Activated T-cell treated with anti-CD3 and anti-CD28 coated beads, Interleukin-2, amount 50 U/mL, for 48 hours (primary cell): ENCODE measurements at regions not wholly inside any gene's neighbourhood (a gene's known extent, or its start where the extent isn't known, plus 50 kb on each side); places are given as distances from the start of the nearest gene placed in this dataset.
"Not testable (repeated sequence)": the region's sequence is repeated elsewhere in the genome, so short reads cannot be mapped to it uniquely, and the experiment has no call there.

Source experiments
- DNase-seq, 2 experiments: peaks; one replicate each; pipeline ENCODE4 v3.0.0-alpha.2; 2020

- no peak for DNase-seq
These were observed 371.2 kb downstream of the NPHP4 start for GRCh38 chr1:5620997-5621396.

- DNase-seq: no peak
These were observed 371.8 kb downstream of the NPHP4 start for GRCh38 chr1:5620418-5620817.

DNA sequence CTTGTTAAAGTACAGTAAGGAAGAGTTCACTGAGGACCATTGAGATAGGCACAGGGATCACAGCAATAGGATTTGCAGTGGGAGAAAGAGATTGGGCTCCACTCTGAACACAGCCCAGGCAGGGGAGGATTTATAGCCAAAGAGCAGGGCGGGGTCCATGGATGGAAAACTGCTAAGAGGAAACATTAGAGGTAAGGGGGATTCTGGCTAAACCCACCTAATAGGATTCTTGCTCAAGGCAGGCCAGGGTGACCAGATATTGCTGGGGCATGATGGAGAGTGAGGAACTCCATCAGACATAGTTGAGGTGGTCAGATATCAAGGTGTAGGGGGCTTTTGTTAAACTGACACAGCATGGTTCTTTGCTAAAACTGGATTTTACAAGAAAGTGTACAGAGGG is 372.8 kb downstream of the NPHP4 start:
- DNase-seq: no peak

- DNase-seq: no peak
These were observed 374.7 kb downstream of the NPHP4 start for GRCh38 chr1:5617546-5617945.

GRCh38 chr1:5617179-5617520 is 375.1 kb downstream of the NPHP4 start:
- DNase-seq: no peak

DNA sequence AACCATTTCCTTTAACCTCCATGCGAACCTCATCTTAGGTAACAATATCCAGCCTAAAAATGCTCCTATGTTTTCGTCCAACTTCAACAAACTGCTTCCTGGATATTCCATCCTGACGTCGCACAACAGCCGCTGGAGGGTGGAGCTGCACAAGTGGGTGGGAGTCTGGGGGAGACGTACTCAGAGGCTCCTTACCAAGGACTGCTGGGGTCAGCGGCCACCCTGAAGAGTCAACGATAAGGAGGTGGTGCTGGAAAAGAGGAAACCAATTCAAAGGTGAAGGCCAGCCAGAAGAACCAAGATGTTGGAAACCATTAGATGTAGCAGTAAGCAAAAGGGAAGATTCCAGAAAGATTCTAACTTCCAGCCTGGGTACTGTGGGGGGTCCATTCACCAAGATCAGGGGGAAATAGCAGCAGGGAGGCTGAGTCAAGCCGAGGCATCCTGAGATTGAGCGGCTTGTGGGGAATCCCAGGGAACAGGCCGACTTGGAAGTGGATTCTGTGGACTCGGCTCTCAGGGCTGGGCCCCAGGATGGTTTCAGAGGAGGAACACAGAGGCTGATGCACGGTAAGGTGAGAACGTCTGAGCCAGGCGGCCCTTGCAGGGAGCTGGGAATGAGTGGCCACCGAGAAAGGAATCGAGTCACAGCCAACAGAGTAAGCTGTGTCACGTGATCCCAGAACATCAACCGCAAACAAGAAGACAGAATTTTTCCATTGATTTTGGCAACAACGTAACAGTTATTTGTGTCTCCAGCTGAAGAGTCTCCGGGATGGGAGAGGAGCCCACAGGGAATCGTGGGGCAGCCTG is 375.7 kb downstream of the NPHP4 start:
- DNase-seq: no peak

GRCh38 chr1:5615076-5615475 is 377.1 kb downstream of the NPHP4 start:
- DNase-seq: no peak

DNA sequence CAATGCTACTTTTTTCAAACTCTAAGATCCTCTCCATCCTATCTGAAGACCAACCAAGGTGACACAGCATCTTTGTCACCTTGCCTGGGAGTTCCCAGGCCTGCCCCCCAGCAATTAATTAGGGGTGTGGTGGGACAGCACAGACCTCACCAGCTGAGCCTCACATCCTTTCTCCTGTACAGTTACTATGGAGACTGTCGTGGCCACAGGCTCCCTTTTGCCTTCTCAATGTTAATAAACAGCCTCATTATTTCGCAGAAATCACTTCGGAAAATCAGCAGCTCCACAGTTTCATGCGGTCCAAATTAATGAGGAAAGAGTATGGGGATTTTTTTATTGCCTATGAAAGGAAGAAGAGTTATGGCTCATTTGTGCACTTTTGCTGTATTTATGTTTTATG is 378.3 kb downstream of the NPHP4 start:
- no peak for DNase-seq

- DNase-seq: no peak
These were observed 380.4 kb downstream of the NPHP4 start for GRCh38 chr1:5611851-5612250.

GRCh38 chr1:5611431-5611830 is 380.8 kb downstream of the NPHP4 start:
- DNase-seq: no peak

DNA sequence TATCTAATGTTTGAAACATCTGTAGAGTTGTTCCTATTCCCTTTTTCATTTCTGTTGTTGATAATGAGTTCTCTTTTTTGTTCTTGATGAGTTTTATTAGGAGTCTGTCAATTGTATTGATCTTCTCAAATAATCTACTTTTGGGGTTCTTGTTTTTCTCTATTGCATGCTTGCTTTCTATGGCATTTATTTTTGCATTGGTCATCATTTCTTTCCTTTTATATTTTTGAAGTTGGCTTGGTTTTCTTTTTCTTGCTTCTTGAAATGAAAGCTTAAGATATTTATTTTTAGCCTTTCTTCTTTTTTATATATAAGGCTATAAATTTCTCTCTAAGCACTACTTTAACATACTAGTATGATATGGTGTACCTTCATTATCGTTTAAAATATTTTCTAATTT is 381.8 kb downstream of the NPHP4 start:
- no peak for DNase-seq

- DNase-seq: no peak
These were observed 388.7 kb downstream of the NPHP4 start for GRCh38 chr1:5603353-5604104.

DNA sequence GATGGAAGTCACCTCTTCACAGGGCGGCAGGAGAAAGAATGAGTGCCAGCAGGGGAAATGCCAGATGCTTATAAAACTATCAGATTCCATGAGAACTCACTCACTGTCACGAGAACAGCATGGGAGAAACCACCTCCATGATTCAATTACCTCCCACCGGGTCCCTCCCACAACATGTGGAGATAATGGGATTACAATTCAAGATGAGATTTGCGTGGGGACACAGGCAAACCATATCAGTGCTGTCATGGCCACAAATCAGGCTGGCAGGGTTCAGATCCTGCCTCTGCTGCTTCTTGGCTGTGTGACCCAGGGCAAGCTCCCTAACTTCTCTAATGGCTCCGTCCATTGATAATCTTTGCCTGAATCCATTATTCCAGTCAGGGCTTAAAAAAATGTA is 389.5 kb downstream of the NPHP4 start:
- not testable (repeated sequence) for DNase-seq

DNA sequence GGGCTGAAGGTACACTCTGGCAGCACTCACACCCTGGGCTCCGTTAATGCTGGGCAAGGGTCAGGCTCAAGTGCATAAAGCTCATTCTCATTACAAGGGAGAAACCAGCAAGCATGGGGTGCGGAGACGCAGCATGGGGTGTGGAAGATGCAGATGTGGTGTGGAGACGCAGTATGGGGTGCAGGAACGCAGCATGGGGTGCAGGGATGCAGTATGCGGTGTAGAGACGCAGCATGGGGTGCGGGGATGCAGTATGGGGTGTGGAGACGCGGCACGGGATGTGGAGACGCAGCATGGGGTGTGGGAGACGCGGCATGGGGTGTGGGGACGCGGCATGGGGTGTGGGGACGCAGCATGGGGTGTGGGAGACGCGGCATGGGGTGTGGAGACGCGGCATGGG is 390.7 kb downstream of the NPHP4 start:
- DNase-seq: no peak

DNA sequence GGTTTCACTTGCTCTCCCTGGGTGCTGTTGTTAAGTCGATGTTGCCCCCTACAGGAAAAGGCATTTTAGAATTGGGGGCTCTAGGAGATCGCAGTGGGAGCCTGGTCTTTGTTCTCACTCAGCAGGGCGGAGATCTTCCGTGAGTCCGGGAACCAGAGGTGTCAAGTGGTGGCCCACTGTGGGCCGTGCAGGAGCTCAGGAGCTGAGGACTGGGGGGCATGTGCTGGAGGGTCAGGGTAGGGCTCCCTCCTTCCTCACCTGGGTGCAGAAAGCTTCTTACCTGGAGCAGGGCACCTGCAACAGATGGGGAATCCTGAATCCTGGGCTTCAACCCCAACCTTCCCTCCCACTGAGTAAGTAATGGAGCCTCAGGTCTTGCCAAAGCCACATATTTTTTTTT is 392.7 kb downstream of the NPHP4 start:
- DNase-seq: no peak

DNA sequence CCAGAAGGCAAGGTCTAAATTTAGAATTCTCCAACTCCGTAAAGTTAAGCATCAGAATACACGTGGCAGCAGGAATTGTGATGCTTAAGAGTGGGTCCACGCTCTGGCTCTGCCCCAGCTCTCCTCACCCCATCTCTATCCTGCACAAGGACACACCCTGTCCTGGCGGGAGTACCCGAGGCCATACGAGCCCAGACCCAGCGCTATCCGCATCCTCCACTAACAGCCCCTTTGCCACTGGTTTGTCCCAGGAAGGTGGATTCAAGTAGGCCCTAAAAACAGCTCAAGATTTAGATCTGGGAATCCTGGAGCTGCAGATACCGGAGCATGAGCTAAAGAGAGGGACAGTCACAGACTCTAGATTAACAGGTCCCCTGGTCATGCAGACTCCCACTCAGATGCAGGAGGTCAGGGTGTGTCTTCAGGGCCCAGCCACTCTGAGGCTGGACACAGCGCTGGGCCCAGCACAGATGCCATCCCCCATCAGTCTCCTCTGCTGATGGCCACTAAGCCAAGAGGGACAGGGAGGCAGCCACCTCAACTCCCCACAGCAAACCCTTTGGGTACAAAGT is 393.3 kb downstream of the NPHP4 start:
- DNase-seq: no peak

DNA sequence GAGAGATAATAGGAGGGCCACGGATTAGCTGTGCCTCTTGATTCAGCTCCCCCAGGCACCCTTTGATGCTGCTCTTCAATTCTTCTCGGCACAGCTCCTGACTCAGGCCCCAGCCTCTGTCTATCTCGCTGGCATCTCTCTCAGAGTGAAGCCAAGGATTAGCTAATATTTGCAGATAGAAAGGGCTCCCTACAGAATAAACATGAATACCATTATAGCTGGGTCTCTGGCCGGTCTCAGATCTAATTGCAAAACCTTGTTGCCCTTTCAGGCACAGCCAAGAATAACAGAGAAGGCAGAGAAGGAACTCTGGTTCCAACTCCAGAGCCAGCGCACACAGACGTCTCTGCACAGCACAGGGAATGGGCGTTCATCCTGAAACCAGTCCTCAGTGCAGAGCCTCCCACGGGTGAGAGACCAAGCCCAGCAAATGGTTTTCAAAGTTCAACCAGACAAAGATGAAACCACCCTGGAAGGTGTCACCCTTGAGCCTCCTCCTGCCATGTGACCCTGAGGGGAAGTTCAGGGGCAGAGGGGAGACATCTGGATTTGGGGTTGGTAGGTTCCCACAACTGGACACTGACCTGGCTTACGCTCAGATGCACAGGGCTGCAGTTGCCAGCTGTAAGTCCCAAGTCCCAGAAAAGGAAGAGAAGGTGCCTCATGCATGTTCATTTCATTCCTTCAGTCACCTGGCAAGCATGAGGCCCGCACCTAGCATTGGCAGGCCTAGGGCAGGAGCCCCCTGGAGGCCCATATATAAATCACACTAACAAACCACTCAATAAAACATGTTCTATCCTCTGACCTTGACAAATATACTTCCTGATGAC is 394.0 kb downstream of the NPHP4 start:
- no peak for DNase-seq

- no peak for DNase-seq
These were observed 394.9 kb downstream of the NPHP4 start for GRCh38 chr1:5597171-5597850.

DNA sequence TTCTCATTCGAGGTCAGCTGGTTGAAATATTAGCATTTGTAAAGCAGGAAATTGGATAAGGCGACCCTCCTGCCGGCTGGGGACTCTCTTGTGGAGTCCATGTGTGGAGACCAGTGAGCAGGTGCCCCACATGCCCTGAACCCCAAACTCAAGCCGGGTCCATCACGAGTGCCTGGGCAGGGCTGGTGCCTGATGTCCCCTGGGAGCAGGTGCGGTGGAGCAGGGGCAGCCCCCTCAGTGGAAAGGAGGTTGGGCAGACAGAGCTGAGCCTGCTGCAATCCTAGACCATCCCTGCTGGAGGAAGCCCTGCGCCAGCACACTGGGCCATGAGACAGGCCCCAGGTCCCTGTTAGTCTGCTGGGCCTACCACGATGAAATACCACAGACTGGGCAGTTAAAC is 395.6 kb downstream of the NPHP4 start:
- no peak for DNase-seq

GRCh38 chr1:5595531-5596170 is 396.6 kb downstream of the NPHP4 start:
- DNase-seq: no peak

GRCh38 chr1:5594056-5594956 is 397.9 kb downstream of the NPHP4 start:
- no peak for DNase-seq
